Duodenal mucosa (tissue), 2 donors: ENCODE measurements at regions not wholly inside any gene's neighbourhood (a gene's known extent, or its start where the extent isn't known, plus 50 kb on each side); places are given as distances from the start of the nearest gene placed in this dataset.

ENCODE experiments used
- H3K27ac ChIP-seq: one replicate; pipeline ENCODE4 v1.7.0; 2013; ENCODE audit warnings: low read depth, low read length
- H3K27me3 ChIP-seq, 2 donors: one replicate each; pipeline ENCODE4 v1.7.0; 2013; ENCODE audit warnings: low read length in 2 of 2, control low read depth in 1 of 2; ENCODE audit not compliant: insufficient read depth in 2 of 2, control insufficient read depth in 1 of 2
- H3K36me3 ChIP-seq, 2 donors: one replicate each; pipeline ENCODE4 v1.7.0; 2013; ENCODE audit warnings: low read length in 2 of 2, control low read depth in 1 of 2; ENCODE audit not compliant: insufficient read depth in 2 of 2, control insufficient read depth in 1 of 2
- H3K4me1 ChIP-seq, 2 donors: one replicate each; pipeline ENCODE4 v1.7.0; 2013; ENCODE audit warnings: low read length in 2 of 2, control low read depth in 1 of 2; ENCODE audit not compliant: insufficient read depth in 2 of 2, control insufficient read depth in 1 of 2
- H3K4me3 ChIP-seq, 2 donors: one replicate each; pipeline ENCODE4 v1.7.0; 2013; ENCODE audit warnings: low read length in 2 of 2, low read depth in 1 of 2
- H3K9ac ChIP-seq, 2 donors: one replicate each; pipeline ENCODE4 v1.7.0; 2013; ENCODE audit warnings: low read length in 2 of 2, low read depth in 1 of 2
- H3K9me3 ChIP-seq, 2 donors: one replicate each; pipeline ENCODE4 v1.7.0; 2013; ENCODE audit warnings: low read length in 2 of 2, control low read depth in 1 of 2; ENCODE audit not compliant: control insufficient read depth in 1 of 2

GRCh38 chr2:200052627-200053026 lies 97.2 kb downstream of the MAIP1 start:
- no peaks in the 10 kb centered on the region for H3K27me3 ChIP-seq
- peaks cover 0 to 3% of the 10 kb centered on the region in 2 donors for H3K9me3 ChIP-seq
- no peaks in the 10 kb centered on the region for H3K36me3 ChIP-seq
- peaks cover 0 to 12% of the 10 kb centered on the region in 2 donors for H3K4me1 ChIP-seq
- H3K27ac ChIP-seq: no peak overlapping the region
- no peak overlapping the region for H3K4me3 ChIP-seq
- no peak overlapping the region for H3K9ac ChIP-seq

GRCh38 chr2:200054681-200055468 lies 99.5 kb downstream of the MAIP1 start:
- no peak overlapping the region for H3K4me3 ChIP-seq
- H3K4me1 ChIP-seq: peaks cover 0 to 12% of the 10 kb centered on the region in 2 donors
- no peaks in the 10 kb centered on the region for H3K27me3 ChIP-seq
- H3K27ac ChIP-seq: no peak overlapping the region
- H3K9me3 ChIP-seq: peaks cover 0 to 3% of the 10 kb centered on the region in 2 donors
- H3K36me3 ChIP-seq: no peaks in the 10 kb centered on the region
- H3K9ac ChIP-seq: no peak overlapping the region

GRCh38 chr2:200056105-200056504 lies 100.7 kb downstream of the MAIP1 start:
- H3K4me1 ChIP-seq: peaks cover 0 to 7% of the 10 kb centered on the region in 2 donors
- H3K27me3 ChIP-seq: no peaks in the 10 kb centered on the region
- H3K27ac ChIP-seq: no peak overlapping the region
- H3K9ac ChIP-seq: no peak overlapping the region
- H3K36me3 ChIP-seq: no peaks in the 10 kb centered on the region
- no peak overlapping the region for H3K4me3 ChIP-seq
- H3K9me3 ChIP-seq: peaks cover 0 to 3% of the 10 kb centered on the region in 2 donors

- no peaks in the 10 kb centered on the region for H3K36me3 ChIP-seq
- H3K4me1 ChIP-seq: no peaks in the 10 kb centered on the region
- H3K27ac ChIP-seq: no peak overlapping the region
- no peak overlapping the region for H3K4me3 ChIP-seq
- no peak overlapping the region for H3K9ac ChIP-seq
- H3K9me3 ChIP-seq: no peaks in the 10 kb centered on the region
- H3K27me3 ChIP-seq: no peaks in the 10 kb centered on the region
Measured at GRCh38 chr2:200063155-200063554, 107.8 kb downstream of the MAIP1 start.

GRCh38 chr2:200064879-200065278 lies 109.5 kb downstream of the MAIP1 start:
- no peak overlapping the region for H3K27ac ChIP-seq
- no peaks in the 10 kb centered on the region for H3K9me3 ChIP-seq
- H3K4me3 ChIP-seq: no peak overlapping the region
- no peak overlapping the region for H3K9ac ChIP-seq
- no peaks in the 10 kb centered on the region for H3K27me3 ChIP-seq
- H3K4me1 ChIP-seq: no peaks in the 10 kb centered on the region
- H3K36me3 ChIP-seq: no peaks in the 10 kb centered on the region

GRCh38 chr2:200065477-200065876 lies 110.1 kb downstream of the MAIP1 start:
- no peak overlapping the region for H3K27ac ChIP-seq
- H3K4me1 ChIP-seq: no peaks in the 10 kb centered on the region
- no peaks in the 10 kb centered on the region for H3K9me3 ChIP-seq
- H3K27me3 ChIP-seq: no peaks in the 10 kb centered on the region
- no peak overlapping the region for H3K9ac ChIP-seq
- no peaks in the 10 kb centered on the region for H3K36me3 ChIP-seq
- no peak overlapping the region for H3K4me3 ChIP-seq

GRCh38 chr2:200066417-200066816 lies 111.0 kb downstream of the MAIP1 start:
- Histone ChIP-seq H3K27me3 (no peaks in the 10 kb centered on the region), H3K27ac (no peak overlapping the region), H3K9ac (no peak overlapping the region), H3K4me3 (no peak overlapping the region), H3K36me3 (no peaks in the 10 kb centered on the region), H3K4me1 (no peaks in the 10 kb centered on the region), H3K9me3 (no peaks in the 10 kb centered on the region)

GRCh38 chr2:200068642-200069041 lies 113.3 kb downstream of the MAIP1 start:
- H3K4me3 ChIP-seq: no peak overlapping the region

GRCh38 chr2:200077210-200077650 lies 121.8 kb downstream of the MAIP1 start:
- Histone ChIP-seq H3K27me3 (no peaks in the 10 kb centered on the region), H3K9me3 (peaks cover 0 to under 1% of the 10 kb centered on the region in 2 donors), H3K36me3 (no peaks in the 10 kb centered on the region), H3K4me1 (no peaks in the 10 kb centered on the region), H3K9ac (no peak overlapping the region), H3K4me3 (no peak overlapping the region), H3K27ac (no peak overlapping the region)

More at GRCh38 chr2:200068642-200069041, 113.3 kb downstream of the MAIP1 start:
- peaks cover 0 to 3% of the 10 kb centered on the region in 2 donors for H3K9me3 ChIP-seq
- H3K36me3 ChIP-seq: no peaks in the 10 kb centered on the region
- H3K4me1 ChIP-seq: no peaks in the 10 kb centered on the region
- H3K27ac ChIP-seq: no peak overlapping the region
- H3K27me3 ChIP-seq: no peaks in the 10 kb centered on the region
- no peak overlapping the region for H3K9ac ChIP-seq

- no peaks in the 10 kb centered on the region for H3K9me3 ChIP-seq
- no peak overlapping the region for H3K27ac ChIP-seq
- no peaks in the 10 kb centered on the region for H3K27me3 ChIP-seq
- H3K9ac ChIP-seq: no peak overlapping the region
- H3K4me3 ChIP-seq: no peak overlapping the region
- H3K36me3 ChIP-seq: no peaks in the 10 kb centered on the region
- H3K4me1 ChIP-seq: no peaks in the 10 kb centered on the region
Measured at GRCh38 chr2:200077838-200078237, 122.5 kb downstream of the MAIP1 start.
